ENCODE measurements at regions not wholly inside any gene's neighbourhood (a gene's known extent, or its start where the extent isn't known, plus 50 kb on each side); places are given as distances from the start of the nearest gene placed in this dataset.

DNA sequence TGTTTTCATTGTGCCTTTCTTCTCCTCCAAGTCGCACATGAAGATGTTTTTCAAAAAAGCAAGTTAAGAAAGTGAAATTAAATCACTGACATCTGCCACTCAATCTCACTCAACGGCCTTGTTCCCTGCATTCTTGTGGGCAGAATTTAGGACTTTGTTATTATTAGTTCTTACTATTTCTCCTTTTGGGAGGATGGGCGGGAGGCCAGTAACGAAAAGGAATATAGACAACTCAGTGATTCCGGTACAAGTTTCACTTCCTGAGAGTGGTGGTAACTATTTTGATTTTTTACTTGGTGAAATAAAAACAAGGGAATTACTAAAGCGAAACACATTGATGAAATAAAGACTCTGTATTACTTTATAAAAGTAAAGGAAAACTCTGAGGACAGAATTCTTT, 231.9 kb upstream of the HABP2 start:
- Histone ChIP-seq H3K9me3 (ENCODE audit: low read depth, low read length, poor library complexity, severe bottlenecking) (no peaks in the 10 kb centered on the region), H3K36me3 (ENCODE audit: insufficient read depth, low read length, poor library complexity, severe bottlenecking) (no peaks in the 10 kb centered on the region), H3K27me3 (replicated peaks; ENCODE audit: insufficient read depth, low read depth, low read length, poor library complexity) (no peaks in the 10 kb centered on the region), H3K27ac (ENCODE audit: low read depth, low read length, poor library complexity, severe bottlenecking) (no peak overlapping the region), H3K4me3 (ENCODE audit: low read depth, low read length, poor library complexity, severe bottlenecking) (no peak overlapping the region), H3K4me1 (ENCODE audit: insufficient read depth, low read length, poor library complexity, severe bottlenecking) (no peaks in the 10 kb centered on the region)
- CTCF ChIA-PET = no interaction called here
- intact Hi-C loops (cut with micrococcal nuclease; ENCODE audit: unreplicated experiment) = no loop called here
- POLR2A ChIA-PET (ENCODE audit: low non-redundant PET) = no interaction called here
- no TSS peak for BruUV-seq (replicated peaks)
- no peak for TF ChIP-seq EZH2 (IDR thresholded peaks at IDR 0.05; ENCODE audit: borderline replicate concordance, low read depth, low read length, poor library complexity, severe bottlenecking)
- TF ChIP-seq, protein P1, sequence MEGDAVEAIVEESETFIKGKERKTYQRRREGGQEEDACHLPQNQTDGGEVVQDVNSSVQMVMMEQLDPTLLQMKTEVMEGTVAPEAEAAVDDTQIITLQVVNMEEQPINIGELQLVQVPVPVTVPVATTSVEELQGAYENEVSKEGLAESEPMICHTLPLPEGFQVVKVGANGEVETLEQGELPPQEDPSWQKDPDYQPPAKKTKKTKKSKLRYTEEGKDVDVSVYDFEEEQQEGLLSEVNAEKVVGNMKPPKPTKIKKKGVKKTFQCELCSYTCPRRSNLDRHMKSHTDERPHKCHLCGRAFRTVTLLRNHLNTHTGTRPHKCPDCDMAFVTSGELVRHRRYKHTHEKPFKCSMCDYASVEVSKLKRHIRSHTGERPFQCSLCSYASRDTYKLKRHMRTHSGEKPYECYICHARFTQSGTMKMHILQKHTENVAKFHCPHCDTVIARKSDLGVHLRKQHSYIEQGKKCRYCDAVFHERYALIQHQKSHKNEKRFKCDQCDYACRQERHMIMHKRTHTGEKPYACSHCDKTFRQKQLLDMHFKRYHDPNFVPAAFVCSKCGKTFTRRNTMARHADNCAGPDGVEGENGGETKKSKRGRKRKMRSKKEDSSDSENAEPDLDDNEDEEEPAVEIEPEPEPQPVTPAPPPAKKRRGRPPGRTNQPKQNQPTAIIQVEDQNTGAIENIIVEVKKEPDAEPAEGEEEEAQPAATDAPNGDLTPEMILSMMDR (conservative IDR thresholded peaks at IDR 0.05; ENCODE audit: low read depth, low read length) = no peak
- no peak for DNase-seq (ENCODE audit: low spot score)

DNA sequence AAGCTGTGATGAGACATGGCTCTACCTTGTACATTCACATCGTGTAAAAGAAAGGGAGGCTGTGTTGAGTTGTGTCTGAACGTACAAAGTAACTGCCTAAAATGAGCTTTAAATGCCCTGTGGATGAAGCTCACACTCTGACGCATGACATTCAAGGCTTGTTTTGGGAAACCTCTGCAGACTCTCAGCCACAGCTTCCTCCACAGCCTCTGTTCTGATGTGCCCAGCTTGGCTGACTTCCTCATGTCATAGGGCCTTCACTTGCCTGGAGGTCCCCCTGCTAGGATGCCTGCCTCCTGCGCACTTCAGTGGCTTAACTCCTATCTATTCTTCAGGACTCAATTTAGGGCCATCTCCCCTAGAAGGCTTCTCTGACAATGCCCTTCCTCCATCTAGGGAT, 230.0 kb upstream of the HABP2 start:
- DNase-seq (ENCODE audit: low spot score) = no peak
- Histone ChIP-seq H3K9me3 (ENCODE audit: low read depth, low read length, poor library complexity, severe bottlenecking) (no peaks in the 10 kb centered on the region), H3K4me3 (ENCODE audit: low read depth, low read length, poor library complexity, severe bottlenecking) (no peak overlapping the region), H3K4me1 (ENCODE audit: insufficient read depth, low read length, poor library complexity, severe bottlenecking) (no peaks in the 10 kb centered on the region), H3K27me3 (replicated peaks; ENCODE audit: insufficient read depth, low read depth, low read length, poor library complexity) (no peaks in the 10 kb centered on the region), H3K27ac (ENCODE audit: low read depth, low read length, poor library complexity, severe bottlenecking) (no peak overlapping the region), H3K36me3 (ENCODE audit: insufficient read depth, low read length, poor library complexity, severe bottlenecking) (no peaks in the 10 kb centered on the region)
- no peak for TF ChIP-seq EZH2 (IDR thresholded peaks at IDR 0.05; ENCODE audit: borderline replicate concordance, low read depth, low read length, poor library complexity, severe bottlenecking)
- TF ChIP-seq, protein P1 (conservative IDR thresholded peaks at IDR 0.05; ENCODE audit: low read depth, low read length) = no peak
- ChIA-PET POLR2A (ENCODE audit: low non-redundant PET) (no interaction called here), CTCF (no interaction called here)
- BruUV-seq (replicated peaks) = no TSS peak
- intact Hi-C loops (cut with micrococcal nuclease; ENCODE audit: unreplicated experiment) = no loop called here

DNA sequence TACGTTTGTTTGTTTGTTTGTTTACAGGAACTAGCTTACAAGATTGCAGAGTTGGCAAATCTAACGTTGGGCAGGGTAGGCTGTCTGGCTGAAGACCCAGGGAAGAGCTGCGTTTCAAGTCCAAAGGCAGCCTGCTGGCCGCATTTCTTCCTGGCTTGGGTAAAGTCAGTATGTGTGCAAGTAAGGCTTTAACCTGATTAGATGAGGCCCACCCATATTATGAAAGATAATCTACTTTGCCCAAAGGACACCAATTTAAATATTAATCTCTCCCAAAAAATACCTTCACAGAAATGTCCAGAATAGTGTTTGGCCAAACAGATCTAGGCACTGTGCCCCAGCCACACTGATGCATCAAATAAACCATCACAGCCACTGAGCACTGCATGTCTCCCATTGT, 228.9 kb upstream of the HABP2 start:
- Histone ChIP-seq H3K27me3 (replicated peaks; ENCODE audit: insufficient read depth, low read depth, low read length, poor library complexity) (no peaks in the 10 kb centered on the region), H3K9me3 (ENCODE audit: low read depth, low read length, poor library complexity, severe bottlenecking) (no peaks in the 10 kb centered on the region), H3K27ac (ENCODE audit: low read depth, low read length, poor library complexity, severe bottlenecking) (no peak overlapping the region), H3K4me1 (ENCODE audit: insufficient read depth, low read length, poor library complexity, severe bottlenecking) (no peaks in the 10 kb centered on the region), H3K4me3 (ENCODE audit: low read depth, low read length, poor library complexity, severe bottlenecking) (no peak overlapping the region), H3K36me3 (ENCODE audit: insufficient read depth, low read length, poor library complexity, severe bottlenecking) (no peaks in the 10 kb centered on the region)
- ChIA-PET CTCF (no interaction called here), POLR2A (ENCODE audit: low non-redundant PET) (no interaction called here)
- TF ChIP-seq, protein P1 (conservative IDR thresholded peaks at IDR 0.05; ENCODE audit: low read depth, low read length) = no peak
- no peak for TF ChIP-seq EZH2 (IDR thresholded peaks at IDR 0.05; ENCODE audit: borderline replicate concordance, low read depth, low read length, poor library complexity, severe bottlenecking)
- DNase-seq (ENCODE audit: low spot score) = no peak
- intact Hi-C loops (cut with micrococcal nuclease; ENCODE audit: unreplicated experiment) = no loop called here
- BruUV-seq (replicated peaks) = no TSS peak
